HT1080 (cell line): ENCODE measurements at regions not wholly inside any gene's neighbourhood (a gene's known extent, or its start where the extent isn't known, plus 50 kb on each side); places are given as distances from the start of the nearest gene placed in this dataset.

Source experiments
- DNase-seq: peaks from one replicate; pipeline ENCODE4 v3.0.0-alpha.2; 2015; ENCODE audit warnings: low read depth

GRCh38 chr2:40786636-40787035, 334.7 kb upstream of the SLC8A1 start:
- DNase-seq, result no peak

GRCh38 chr2:40797120-40797519, 345.2 kb upstream of the SLC8A1 start:
- DNase-seq, result peak; percentile 44

GRCh38 chr2:40803900-40804299, 352.0 kb upstream of the SLC8A1 start:
- no peak for DNase-seq

- no peak for DNase-seq
These were observed 357.3 kb upstream of the SLC8A1 start for GRCh38 chr2:40809156-40809555.

- DNase-seq, result no peak
These were observed 362.7 kb upstream of the SLC8A1 start for GRCh38 chr2:40814616-40815015.

- DNase-seq, result peak; percentile 28
These were observed 368.4 kb upstream of the SLC8A1 start for GRCh38 chr2:40820319-40820718.

GRCh38 chr2:40823478-40823877, 371.6 kb upstream of the SLC8A1 start:
- no peak for DNase-seq

GRCh38 chr2:40824278-40824677, 372.4 kb upstream of the SLC8A1 start:
- DNase-seq, result no peak

- DNase-seq, result no peak
These were observed 375.5 kb upstream of the SLC8A1 start for GRCh38 chr2:40827392-40827791.

- DNase-seq, result no peak
These were observed 379.5 kb upstream of the SLC8A1 start for GRCh38 chr2:40831321-40831873.

- no peak for DNase-seq
These were observed 390.0 kb upstream of the SLC8A1 start for GRCh38 chr2:40841856-40842255.

- peak; percentile 34 for DNase-seq
These were observed 392.7 kb upstream of the SLC8A1 start for GRCh38 chr2:40844353-40845277.

- no peak for DNase-seq
These were observed 399.8 kb upstream of the SLC8A1 start for GRCh38 chr2:40851661-40852060.

- peak; percentile 1 for DNase-seq
These were observed 407.7 kb upstream of the SLC8A1 start for GRCh38 chr2:40859617-40860016.

- DNase-seq, result no peak
These were observed 415.9 kb upstream of the SLC8A1 start for GRCh38 chr2:40867829-40868228.

GRCh38 chr2:40872580-40872979, 420.7 kb upstream of the SLC8A1 start:
- DNase-seq, result no peak

- DNase-seq, result no peak
These were observed 422.5 kb upstream of the SLC8A1 start for GRCh38 chr2:40874380-40874779.

GRCh38 chr2:40877734-40878288, 425.9 kb upstream of the SLC8A1 start:
- no peak for DNase-seq

GRCh38 chr2:40879305-40879704, 427.4 kb upstream of the SLC8A1 start:
- DNase-seq, result no peak

- DNase-seq, result no peak
These were observed 434.2 kb upstream of the SLC8A1 start for GRCh38 chr2:40886100-40886499.

- no peak for DNase-seq
These were observed 434.8 kb upstream of the SLC8A1 start for GRCh38 chr2:40886655-40887054.

- no peak for DNase-seq
These were observed 444.5 kb upstream of the SLC8A1 start for GRCh38 chr2:40896358-40896757.

GRCh38 chr2:40914666-40915065, 462.8 kb upstream of the SLC8A1 start:
- DNase-seq, result no peak
